ENCODE measurements at regions not wholly inside any gene's neighbourhood (a gene's known extent, or its start where the extent isn't known, plus 50 kb on each side); places are given as distances from the start of the nearest gene placed in this dataset.

- no TSS peak for BruUV-seq (replicated peaks)
- intact Hi-C loops (cut with micrococcal nuclease; ENCODE audit: unreplicated experiment), result no loop called here
- Mint-ChIP-seq H3K9me3 (ENCODE audit: low read depth, unreplicated experiment) (no peaks in the 10 kb centered on the region), H3K27ac (ENCODE audit: unreplicated experiment) (no peak overlapping the region), H3K36me3 (ENCODE audit: insufficient read depth, unreplicated experiment) (no peaks in the 10 kb centered on the region), H3K4me1 (ENCODE audit: low read depth, unreplicated experiment) (peaks cover 4% of the 10 kb centered on the region), H3K27me3 (ENCODE audit: unreplicated experiment) (no peaks in the 10 kb centered on the region), H3K4me3 (ENCODE audit: low read depth, unreplicated experiment) (no peak overlapping the region)
- TF ChIP-seq CTCF (IDR thresholded peaks at IDR 0.05; ENCODE audit: unreplicated experiment), result no peak
- CTCF ChIA-PET, result no interaction called here
- DNase-seq, result no peak
Observed at GRCh38 chr5:14954216-14954615, 82.6 kb upstream of the ANKH start.

GRCh38 chr5:14953075-14953607 lies 81.6 kb upstream of the ANKH start:
- CTCF ChIA-PET, result interaction anchor here (0.7 kb wide), 1 partner anchor 10 kb away, joined by 4 read pairs; no protein-coding TSS in a partner anchor
- no peak for TF ChIP-seq CTCF (IDR thresholded peaks at IDR 0.05; ENCODE audit: unreplicated experiment)
- no peaks in the 10 kb centered on the region for H3K27me3 Mint-ChIP-seq (ENCODE audit: unreplicated experiment)
- no peak for DNase-seq
- no peaks in the 10 kb centered on the region for H3K4me1 Mint-ChIP-seq (ENCODE audit: low read depth, unreplicated experiment)
- H3K36me3 Mint-ChIP-seq (ENCODE audit: insufficient read depth, unreplicated experiment), result no peaks in the 10 kb centered on the region
- no peaks in the 10 kb centered on the region for H3K9me3 Mint-ChIP-seq (ENCODE audit: low read depth, unreplicated experiment)
- no TSS peak for BruUV-seq (replicated peaks)
- intact Hi-C loops (cut with micrococcal nuclease; ENCODE audit: unreplicated experiment), result no loop called here
- no peak overlapping the region for H3K27ac Mint-ChIP-seq (ENCODE audit: unreplicated experiment)
- no peak overlapping the region for H3K4me3 Mint-ChIP-seq (ENCODE audit: low read depth, unreplicated experiment)

DNA sequence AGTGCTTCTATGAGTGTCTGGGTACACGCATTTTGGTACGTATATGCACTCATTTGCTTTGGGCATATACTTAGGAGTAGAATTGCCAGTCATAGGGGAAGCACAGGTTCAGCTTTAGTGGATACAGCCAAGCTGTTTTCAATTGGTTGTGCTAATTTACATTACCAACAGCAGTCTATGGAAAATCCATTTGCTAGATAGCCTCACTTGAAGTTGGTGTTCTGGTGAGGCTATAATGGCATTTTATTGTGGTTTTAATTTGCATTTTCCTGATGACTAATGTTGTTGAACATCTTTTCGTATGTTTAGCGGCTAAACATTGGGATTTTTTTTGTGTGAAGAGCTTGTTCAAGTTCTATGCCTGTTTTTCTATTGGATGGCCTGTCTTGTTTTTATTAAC lies 76.8 kb upstream of the ANKH start:
- no peak for TF ChIP-seq CTCF (IDR thresholded peaks at IDR 0.05; ENCODE audit: unreplicated experiment)
- peaks cover 16% of the 10 kb centered on the region for H3K4me1 Mint-ChIP-seq (ENCODE audit: low read depth, unreplicated experiment)
- no peak for DNase-seq
- CTCF ChIA-PET, result no interaction called here
- no peak overlapping the region for H3K4me3 Mint-ChIP-seq (ENCODE audit: low read depth, unreplicated experiment)
- no peaks in the 10 kb centered on the region for H3K27me3 Mint-ChIP-seq (ENCODE audit: unreplicated experiment)
- no peaks in the 10 kb centered on the region for H3K9me3 Mint-ChIP-seq (ENCODE audit: low read depth, unreplicated experiment)
- H3K27ac Mint-ChIP-seq (ENCODE audit: unreplicated experiment), result no peak overlapping the region
- BruUV-seq (replicated peaks), result no TSS peak
- intact Hi-C loops (cut with micrococcal nuclease; ENCODE audit: unreplicated experiment), result no loop called here
- H3K36me3 Mint-ChIP-seq (ENCODE audit: insufficient read depth, unreplicated experiment), result no peaks in the 10 kb centered on the region

DNA sequence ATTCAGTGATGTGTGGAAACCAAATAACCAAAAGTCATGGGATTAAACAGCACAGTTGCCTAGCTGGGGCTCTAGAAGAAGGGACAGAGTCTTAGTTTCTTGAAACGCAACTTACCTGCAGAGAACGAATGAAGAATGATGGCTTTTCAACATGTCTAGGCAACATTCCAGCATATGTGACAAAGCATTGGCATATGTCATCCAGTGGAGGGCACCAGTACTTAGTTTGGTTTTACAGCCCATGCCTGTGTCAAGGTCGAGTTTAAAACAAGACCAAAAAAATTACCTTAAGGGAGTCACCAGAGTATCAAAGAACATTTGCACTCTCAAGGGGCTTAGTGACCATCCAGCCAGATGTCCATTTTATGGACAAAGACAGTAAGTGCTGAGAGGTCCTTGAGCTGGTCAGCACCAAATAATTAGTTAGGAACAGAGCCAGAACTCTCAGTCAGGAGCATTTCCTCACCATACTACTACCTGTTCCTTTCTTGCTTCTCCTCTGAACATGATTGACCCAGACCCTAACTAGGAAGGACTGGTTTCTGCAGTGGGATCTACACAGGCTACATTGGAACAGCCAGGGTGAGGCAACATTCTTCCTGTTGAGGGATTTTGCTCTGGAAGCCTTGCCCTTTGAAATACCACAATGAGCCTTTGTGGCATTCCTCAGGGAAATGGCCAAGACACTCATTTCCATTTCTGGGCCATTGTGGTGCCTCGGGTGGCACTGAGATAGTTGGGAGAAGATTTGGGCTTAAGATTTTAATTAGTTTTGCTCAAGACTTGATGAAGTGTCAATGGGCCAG lies 75.4 kb upstream of the ANKH start:
- CTCF ChIA-PET, result interaction anchor here (0.7 kb wide), 1 partner anchor 56 kb away, joined by 3 read pairs; no protein-coding TSS in a partner anchor
- H3K9me3 Mint-ChIP-seq (ENCODE audit: low read depth, unreplicated experiment), result no peaks in the 10 kb centered on the region
- TF ChIP-seq CTCF (IDR thresholded peaks at IDR 0.05; ENCODE audit: unreplicated experiment), result peak; percentile 31
- intact Hi-C loops (cut with micrococcal nuclease; ENCODE audit: unreplicated experiment), result loop anchor here (2.0 kb wide), 2 partner anchors 56 to 220 kb away; no protein-coding TSS in a partner anchor
- H3K27me3 Mint-ChIP-seq (ENCODE audit: unreplicated experiment), result no peaks in the 10 kb centered on the region
- BruUV-seq (replicated peaks), result no TSS peak
- peaks cover 16% of the 10 kb centered on the region for H3K4me1 Mint-ChIP-seq (ENCODE audit: low read depth, unreplicated experiment)
- no peak overlapping the region for H3K4me3 Mint-ChIP-seq (ENCODE audit: low read depth, unreplicated experiment)
- DNase-seq, result peak; percentile 30
- no peak overlapping the region for H3K27ac Mint-ChIP-seq (ENCODE audit: unreplicated experiment)
- no peaks in the 10 kb centered on the region for H3K36me3 Mint-ChIP-seq (ENCODE audit: insufficient read depth, unreplicated experiment)

All from Calu3 (cell line).